T-helper 2 cell (primary cell): ENCODE measurements at regions not wholly inside any gene's neighbourhood (a gene's known extent, or its start where the extent isn't known, plus 50 kb on each side); places are given as distances from the start of the nearest gene placed in this dataset.
"Not testable (repeated sequence)": the region's sequence is repeated elsewhere in the genome, so short reads cannot be mapped to it uniquely, and the experiment has no call there.

Source experiments
- DNase-seq, 5 experiments: peaks; one replicate each; pipeline versions ENCODE4 v3.0.0 to v3.0.0-alpha.2; 2012 to 2022

DNA sequence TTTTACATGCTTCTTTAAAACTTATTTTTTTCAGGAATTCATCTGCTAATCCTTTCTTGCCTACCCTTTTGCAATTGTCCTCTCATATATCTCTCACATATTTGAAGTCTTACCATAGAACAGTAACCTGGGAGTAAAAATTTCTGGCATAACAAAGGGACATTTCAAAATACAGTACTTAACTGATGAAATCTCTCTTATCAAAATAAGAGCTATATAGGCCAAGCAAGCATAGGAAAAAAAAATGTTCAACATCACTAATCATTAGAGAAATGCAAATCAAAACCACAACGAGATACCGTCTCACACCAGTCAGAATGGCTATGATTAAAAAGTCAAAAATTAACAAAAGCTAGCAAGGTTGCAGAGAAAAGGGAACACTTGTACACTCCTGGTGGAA is 2062.7 kb upstream of the CDH6 start:
- DNase-seq = no peak

- DNase-seq = not testable (repeated sequence)
Observed at GRCh38 chr5:29127524-29128156, 2065.8 kb upstream of the CDH6 start.

- DNase-seq = not testable (repeated sequence)
Observed at GRCh38 chr5:29126462-29126861, 2067.0 kb upstream of the CDH6 start.

DNA sequence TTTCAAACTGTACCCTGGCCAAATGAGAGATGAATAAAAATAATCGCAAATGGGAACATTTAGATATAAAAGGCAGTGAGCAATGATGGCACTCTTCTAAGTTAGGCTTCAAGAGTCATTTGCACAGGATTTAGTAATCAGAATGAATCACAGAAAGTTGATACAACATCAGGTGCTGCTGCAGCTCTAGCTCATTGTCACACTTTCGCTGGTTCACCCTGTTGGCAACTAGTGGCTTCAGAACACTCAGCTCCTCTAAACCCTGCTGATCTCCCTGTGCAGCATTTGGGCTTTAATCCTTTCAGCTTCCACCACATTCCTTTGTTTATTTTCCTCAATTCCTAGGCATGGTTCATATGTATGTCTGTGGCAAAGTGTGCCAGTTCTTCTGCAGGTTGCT is 2071.2 kb upstream of the CDH6 start:
- DNase-seq = no peak

DNA sequence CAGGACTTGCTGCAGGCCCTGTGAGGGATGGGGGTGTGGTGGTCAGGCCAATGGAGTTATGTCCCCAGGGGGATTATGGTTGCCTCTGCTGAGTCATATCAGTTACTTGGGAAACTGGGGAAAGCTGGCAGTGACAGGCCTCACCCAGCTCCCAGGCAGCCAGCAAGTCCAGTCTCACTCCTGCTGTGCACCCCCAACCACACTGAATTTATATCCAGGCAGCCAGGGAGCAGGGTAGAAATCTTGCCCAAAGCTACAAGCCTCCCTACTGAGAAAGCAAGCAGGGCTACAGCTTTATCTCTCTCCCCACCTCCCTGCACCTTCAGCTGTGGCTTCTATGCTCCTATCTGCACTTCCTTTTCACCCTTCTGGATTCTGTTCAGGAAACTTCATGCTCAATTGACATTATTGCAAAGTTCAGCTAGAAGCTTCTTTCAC is 2076.0 kb upstream of the CDH9 start:
- DNase-seq = no peak

DNA sequence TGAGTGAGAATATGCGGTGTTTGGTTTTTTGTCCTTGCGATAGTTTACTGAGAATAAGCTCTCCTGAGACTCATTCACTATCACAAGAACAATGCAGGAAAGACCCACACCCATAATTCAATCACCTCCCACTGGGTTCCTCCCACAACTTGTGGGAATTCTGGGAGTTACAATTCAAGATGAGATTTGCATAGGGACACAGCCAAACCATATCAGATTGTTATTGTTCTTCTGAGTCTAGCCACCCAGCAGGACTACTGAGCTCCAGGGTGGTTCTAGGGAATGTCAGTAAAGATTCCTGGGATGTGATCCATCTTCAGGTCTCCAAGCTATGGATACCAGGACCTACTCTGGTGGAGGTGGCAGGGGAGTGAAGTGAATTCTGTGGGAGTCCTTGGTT is 2075.1 kb upstream of the CDH9 start:
- no peak for DNase-seq

DNA sequence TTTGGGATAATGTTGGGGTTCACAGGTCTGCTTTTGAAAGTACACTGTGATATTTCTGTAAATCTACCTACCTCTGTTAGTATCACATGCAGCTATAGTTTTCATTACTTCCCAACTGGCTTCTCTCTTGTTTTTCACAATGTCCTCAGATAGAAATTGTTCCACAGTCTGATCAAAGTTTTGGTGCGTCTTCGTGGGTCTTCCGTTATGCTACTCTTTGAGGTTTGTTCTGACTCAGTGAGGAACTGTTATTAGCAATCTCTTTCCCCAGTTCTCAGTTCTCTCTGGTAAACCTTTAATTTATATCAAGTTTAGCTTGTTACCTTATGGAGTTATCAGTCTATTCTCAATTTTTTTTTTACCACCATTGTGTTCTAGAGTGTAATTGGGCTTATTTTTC is 2061.2 kb upstream of the CDH9 start:
- DNase-seq = no peak

- DNase-seq = no peak
Observed at GRCh38 chr5:29089591-29090130, 2051.3 kb upstream of the CDH9 start.

GRCh38 chr5:29085142-29085541 is 2046.8 kb upstream of the CDH9 start:
- no peak for DNase-seq

DNA sequence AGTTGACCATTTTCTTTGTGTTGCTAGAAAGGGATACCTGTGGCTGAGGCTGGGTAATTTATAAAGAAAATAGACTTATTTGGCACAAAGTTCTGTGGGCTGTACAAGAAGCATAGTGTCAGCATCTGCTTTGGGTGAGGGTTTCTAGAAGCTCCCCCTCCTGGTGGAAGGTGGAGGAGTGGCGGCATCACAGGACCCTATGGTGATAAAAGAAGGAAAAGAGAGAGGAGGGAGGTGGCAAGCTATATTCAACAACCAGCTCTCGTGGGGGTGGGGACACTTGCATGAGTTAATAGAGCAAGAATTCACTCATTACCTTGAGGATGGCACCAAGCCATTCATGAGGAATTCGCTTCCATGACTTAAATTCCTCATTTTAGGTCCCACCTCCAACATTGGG is 2041.4 kb upstream of the CDH9 start:
- DNase-seq = no peak

GRCh38 chr5:29077451-29077850 is 2039.1 kb upstream of the CDH9 start:
- no peak for DNase-seq

GRCh38 chr5:29069104-29069402 is 2030.7 kb upstream of the CDH9 start:
- no peak for DNase-seq

- DNase-seq = no peak
Observed at GRCh38 chr5:29061381-29061780, 2023.0 kb upstream of the CDH9 start.

DNA sequence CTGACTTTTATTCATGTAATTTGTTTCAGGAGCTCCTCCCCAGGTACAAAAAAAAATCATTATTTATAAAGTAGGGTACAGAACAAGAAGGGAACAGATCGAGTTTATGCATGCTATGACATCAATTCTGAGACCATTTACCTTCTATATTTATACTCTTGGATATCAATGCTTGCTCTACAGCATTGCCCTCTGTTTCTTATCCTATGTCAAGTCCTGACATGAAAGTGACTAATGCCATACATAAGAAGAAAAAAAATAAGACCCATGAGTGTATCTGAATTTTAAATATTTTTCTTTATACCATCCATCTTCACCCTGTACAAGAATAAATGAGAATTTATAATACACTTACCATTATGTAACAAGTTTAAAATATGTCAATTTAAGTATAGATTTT is 2016.3 kb upstream of the CDH9 start:
- DNase-seq = no peak

GRCh38 chr5:29054282-29054681 is 2015.9 kb upstream of the CDH9 start:
- DNase-seq = no peak

GRCh38 chr5:29051509-29051908 is 2013.1 kb upstream of the CDH9 start:
- no peak for DNase-seq

DNA sequence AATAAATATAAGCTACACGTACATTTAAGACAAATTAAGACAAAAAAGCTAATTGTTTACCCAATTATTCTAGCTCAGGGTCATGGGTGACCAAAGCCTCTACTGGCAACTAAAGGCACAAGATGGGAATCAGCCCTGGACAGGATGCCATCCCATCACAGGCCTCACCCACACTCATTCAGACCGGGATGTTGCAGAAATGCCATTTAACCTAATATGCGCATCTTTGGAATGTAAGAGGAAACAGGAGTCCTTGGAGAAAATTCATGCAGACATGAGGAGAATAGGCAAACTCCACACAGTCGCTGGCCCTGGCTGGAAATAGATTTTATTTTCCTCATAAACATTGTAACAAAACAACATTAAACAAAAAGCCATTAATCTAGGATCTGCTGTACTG is 2003.8 kb upstream of the CDH9 start:
- no peak for DNase-seq

- no peak for DNase-seq
Observed at GRCh38 chr5:29040404-29040803, 2002.0 kb upstream of the CDH9 start.

- DNase-seq = no peak
Observed at GRCh38 chr5:29039994-29040393, 2001.6 kb upstream of the CDH9 start.

DNA sequence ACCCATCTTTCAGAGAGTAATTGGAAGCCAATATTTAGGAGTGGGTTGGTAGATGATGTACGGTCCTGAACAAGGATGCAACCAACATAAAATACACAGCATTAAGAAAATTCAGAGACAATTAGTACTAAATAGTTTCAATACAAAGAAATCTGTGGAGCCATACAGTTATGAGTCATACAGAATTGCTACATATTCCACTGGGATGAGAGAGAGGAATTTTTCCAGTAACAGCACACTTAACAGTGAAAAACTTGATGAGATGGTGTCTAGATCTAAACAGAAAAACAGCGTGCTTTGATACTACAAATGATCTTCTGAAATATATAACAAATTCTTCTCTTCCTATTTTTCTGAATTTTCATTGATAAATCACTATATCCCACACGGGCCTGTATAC is 1999.3 kb upstream of the CDH9 start:
- no peak for DNase-seq

DNA sequence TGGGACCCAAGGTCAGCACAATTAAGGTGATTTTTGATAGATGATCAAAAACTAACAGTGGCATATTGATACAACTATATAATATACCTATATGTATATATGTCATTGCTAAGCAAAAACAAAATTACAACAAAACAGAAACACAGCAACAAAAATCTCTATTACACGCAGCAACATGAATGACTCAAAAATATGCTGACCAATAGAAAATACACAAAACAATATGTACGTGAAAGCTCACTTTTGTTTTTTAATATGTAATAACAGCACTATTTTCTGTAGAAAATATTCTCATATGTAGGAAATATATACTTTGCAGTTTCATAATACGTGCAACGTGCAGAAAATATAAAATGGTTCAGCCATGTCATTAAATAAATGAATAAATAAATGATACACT is 1985.7 kb upstream of the CDH9 start:
- no peak for DNase-seq

- DNase-seq = no peak
Observed at GRCh38 chr5:29023541-29023940, 1985.2 kb upstream of the CDH9 start.

DNA sequence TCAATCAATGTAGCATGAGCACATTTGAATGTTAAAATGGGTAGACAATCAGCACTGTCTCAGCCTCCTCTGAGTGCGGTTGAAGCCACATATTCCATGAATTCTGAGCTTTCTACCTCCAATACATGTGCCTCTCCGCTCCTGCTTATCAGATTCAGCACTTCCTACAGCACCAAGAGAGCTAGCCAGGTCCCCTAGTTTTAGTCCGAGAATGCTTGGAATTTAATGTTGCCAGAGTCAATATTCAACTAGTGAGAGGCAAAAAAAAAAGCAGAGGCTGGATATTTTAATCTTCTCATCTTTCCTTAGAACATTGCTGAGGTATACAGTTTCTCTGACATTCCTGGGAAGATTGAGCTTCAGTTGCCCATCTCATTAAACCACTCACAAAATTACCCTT is 1979.1 kb upstream of the CDH9 start:
- no peak for DNase-seq

DNA sequence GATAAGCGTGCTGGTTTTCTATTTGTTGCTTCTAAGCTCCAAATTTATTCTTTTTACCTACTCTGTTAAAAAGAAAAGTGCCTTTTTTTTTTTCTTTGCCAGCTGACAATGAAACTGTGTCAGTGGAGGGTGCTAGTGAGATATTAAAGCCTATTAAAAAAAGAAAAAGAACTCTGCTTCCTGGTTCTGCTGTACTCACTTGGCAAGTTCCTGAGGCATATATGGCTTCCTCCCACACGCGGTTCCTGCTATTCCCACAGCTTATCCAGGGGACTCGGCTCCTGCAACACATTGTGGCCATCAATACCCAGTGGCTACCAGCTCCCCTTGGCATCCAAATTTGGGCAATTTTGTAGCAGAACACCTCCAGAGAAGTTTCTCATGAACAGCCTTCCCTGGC is 1977.7 kb upstream of the CDH9 start:
- DNase-seq = no peak

- no peak for DNase-seq
Observed at GRCh38 chr5:29015523-29015922, 1977.1 kb upstream of the CDH9 start.
